ENCODE measurements at regions not wholly inside any gene's neighbourhood (a gene's known extent, or its start where the extent isn't known, plus 50 kb on each side); places are given as distances from the start of the nearest gene placed in this dataset.

- DNase-seq, result no peak
These were observed 582.2 kb downstream of the FGF9 start for GRCh38 chr13:22253107-22253506.

- no peak for DNase-seq
These were observed 585.3 kb downstream of the FGF9 start for GRCh38 chr13:22256111-22256639.

- DNase-seq, result no peak
These were observed 591.4 kb downstream of the FGF9 start for GRCh38 chr13:22262001-22262885.

GRCh38 chr13:22263185-22263584 is 592.3 kb downstream of the FGF9 start:
- no peak for DNase-seq

- no peak for DNase-seq
These were observed 594.7 kb downstream of the FGF9 start for GRCh38 chr13:22265563-22265962.

GRCh38 chr13:22270881-22271280 is 600.0 kb downstream of the FGF9 start:
- DNase-seq, result no peak

- no peak for DNase-seq
These were observed 601.0 kb downstream of the FGF9 start for GRCh38 chr13:22271903-22272302.

GRCh38 chr13:22275393-22275792 is 604.5 kb downstream of the FGF9 start:
- DNase-seq, result no peak

GRCh38 chr13:22276616-22277015 is 605.7 kb downstream of the FGF9 start:
- no peak for DNase-seq

- peak; percentile 60 to 75 for DNase-seq
These were observed 607.6 kb downstream of the FGF9 start for GRCh38 chr13:22278336-22278929.

- DNase-seq, result no peak
These were observed 615.0 kb downstream of the FGF9 start for GRCh38 chr13:22285867-22286266.

GRCh38 chr13:22286338-22286737 is 615.5 kb downstream of the FGF9 start:
- no peak for DNase-seq

GRCh38 chr13:22287343-22287920 is 616.6 kb downstream of the FGF9 start:
- no peak for DNase-seq

GRCh38 chr13:22288496-22288895 is 617.6 kb downstream of the FGF9 start:
- no peak for DNase-seq

GRCh38 chr13:22289711-22290110 is 618.8 kb downstream of the FGF9 start:
- no peak for DNase-seq

GRCh38 chr13:22298530-22298929 is 627.7 kb downstream of the FGF9 start:
- DNase-seq, result no peak

GRCh38 chr13:22311734-22312404 is 641.0 kb downstream of the FGF9 start:
- DNase-seq, result no peak

- no peak for DNase-seq
These were observed 641.5 kb downstream of the FGF9 start for GRCh38 chr13:22312405-22312803.

GRCh38 chr13:22316494-22317025 is 645.7 kb downstream of the FGF9 start:
- DNase-seq, result no peak

GRCh38 chr13:22320991-22321390 is 650.1 kb downstream of the FGF9 start:
- DNase-seq, result no peak

GRCh38 chr13:22325761-22326160 is 654.9 kb downstream of the FGF9 start:
- DNase-seq, result no peak

GRCh38 chr13:22332416-22332815 is 661.5 kb downstream of the FGF9 start:
- DNase-seq, result no peak

GRCh38 chr13:22336460-22336859 is 665.6 kb downstream of the FGF9 start:
- DNase-seq, result no peak

Measured in activated CD4-positive, alpha-beta T cell treated with anti-CD3 and anti-CD28 coated beads for 4 hours (primary cell).